H1 (cell line): ENCODE measurements at regions not wholly inside any gene's neighbourhood (a gene's known extent, or its start where the extent isn't known, plus 50 kb on each side); places are given as distances from the start of the nearest gene placed in this dataset.

ENCODE experiments used
- CTCF ChIA-PET: fragments of 300-600 bp; sonication (Branson Sonifier 250); formaldehyde crosslinking; loops from one replicate; lab custom pipeline; 2021; ENCODE audit not compliant: partially characterized antibody; lab: Charles Lee
- POLR2A ChIA-PET: fragments of 300-600 bp; sonication (Branson Sonifier 250); formaldehyde crosslinking; loops from one replicate; lab custom pipeline; 2021; ENCODE audit warnings: inconsistent platforms; ENCODE audit not compliant: partially characterized antibody; lab: Charles Lee
- DNase-seq, 2 experiments: peaks; one replicate each; pipeline versions ENCODE4 v3.0.0 to v3.0.0-alpha.2; 2010 to 2022; ENCODE audit warnings: low spot score in 2 of 2, low read depth in 1 of 2, mixed read lengths in 1 of 2
- FAIRE-seq: peaks from 2 replicates; lab custom pipeline; 2011; peaks lifted over from hg19 to GRCh38; lab: Jason Lieb, UNC
- H2AFZ ChIP-seq: 2 replicates; pipeline ENCODE4 v1.8.1; 2012; ENCODE audit warnings: low read length, inconsistent platforms
- H2AK5ac ChIP-seq: 2 replicates; pipeline ENCODE4 v1.6.1; 2013; ENCODE audit warnings: low read depth, low read length
- H2BK120ac ChIP-seq: replicated peaks from 2 replicates; pipeline ENCODE3; 2013; ENCODE audit warnings: low read depth, low read length, inconsistent platforms
- H2BK12ac ChIP-seq: 2 replicates; pipeline ENCODE4 v1.6.1; 2013; ENCODE audit warnings: low read depth, low read length
- H2BK15ac ChIP-seq: 2 replicates; pipeline ENCODE4 v1.6.1; 2013; ENCODE audit warnings: low read length
- H2BK20ac ChIP-seq: 2 replicates; pipeline ENCODE4 v1.6.1; 2013; ENCODE audit warnings: low read length
- H2BK5ac ChIP-seq: 2 replicates; pipeline ENCODE4 v1.6.1; 2013; ENCODE audit warnings: low read depth, low read length
- H3K14ac ChIP-seq: 2 replicates; pipeline ENCODE4 v1.6.1; 2013; ENCODE audit warnings: inconsistent platforms; ENCODE audit not compliant: insufficient read length
- H3K18ac ChIP-seq: 2 replicates; pipeline ENCODE4 v1.6.1; 2013; ENCODE audit warnings: low read length; ENCODE audit errors: extremely low read depth
- H3K23ac ChIP-seq: 2 replicates; pipeline ENCODE4 v1.6.1; 2013; ENCODE audit warnings: inconsistent platforms; ENCODE audit not compliant: insufficient read length
- H3K23me2 ChIP-seq: 2 replicates; pipeline ENCODE4 v1.6.1; 2013; ENCODE audit warnings: low read depth, low read length
- H3K27ac ChIP-seq: 2 replicates; pipeline ENCODE4 v1.6.1; 2011; ENCODE audit warnings: low read depth, low read length, inconsistent platforms
- H3K27me3 ChIP-seq, 4 experiments: replicated peaks in 1 of 4; 1 replicate in 1 of 4; 2 replicates in 3 of 4; pipeline versions ENCODE4 v1.6.1 to v1.8.1; 2011 to 2013; ENCODE audit warnings: low read length in 3 of 4, mild to moderate bottlenecking in 3 of 4, inconsistent platforms in 2 of 4, mixed read lengths in 2 of 4, moderate library complexity in 1 of 4; ENCODE audit not compliant: control insufficient read depth in 3 of 4, insufficient read depth in 3 of 4; ENCODE audit errors: extremely low read depth in 1 of 4
- H3K36me3 ChIP-seq, 4 experiments: 2 replicates each; pipeline versions ENCODE4 v1.6.1 to v1.8.1; 2011 to 2013; ENCODE audit warnings: mild to moderate bottlenecking in 4 of 4, low read length in 3 of 4, moderate library complexity in 2 of 4, control low read depth in 1 of 4, inconsistent platforms in 1 of 4; ENCODE audit not compliant: insufficient read depth in 4 of 4, control insufficient read depth in 2 of 4
- H3K4ac ChIP-seq: replicated peaks from 2 replicates; pipeline ENCODE3; 2013; ENCODE audit warnings: low read length, low read depth, mixed read lengths, inconsistent platforms; ENCODE audit not compliant: insufficient read length
- H3K4me1 ChIP-seq, 4 experiments: replicated peaks in 1 of 4; 1 replicate in 1 of 4; 2 replicates in 3 of 4; pipeline versions ENCODE4 v1.6.1 to v1.8.1; 2011 to 2013; ENCODE audit warnings: low read length in 3 of 4, inconsistent platforms in 2 of 4, mixed read lengths in 1 of 4; ENCODE audit not compliant: insufficient read depth in 4 of 4, control insufficient read depth in 3 of 4
- H3K4me2 ChIP-seq, 2 experiments: 2 replicates each; pipeline versions ENCODE4 v1.6.1 to v1.8.1; 2011 to 2013; ENCODE audit warnings: low read depth in 2 of 2, low read length in 2 of 2, control low read depth in 1 of 2, inconsistent platforms in 1 of 2, mild to moderate bottlenecking in 1 of 2; ENCODE audit not compliant: insufficient read depth in 1 of 2
- H3K4me3 ChIP-seq, 4 experiments: fragments of 200-600, 300-600 bp in 1 of 4; sonication (generic), shearing (Covaris generic), sonication (Bioruptor Twin) in 1 of 4; 2 replicates each; pipeline versions ENCODE4 v1.5.1 to v1.8.1; 2011 to 2016; ENCODE audit warnings: low read length in 4 of 4, low read depth in 3 of 4, control low read depth in 2 of 4, inconsistent platforms in 2 of 4, mild to moderate bottlenecking in 2 of 4, mixed read lengths in 1 of 4, moderate library complexity in 1 of 4; ENCODE audit not compliant: insufficient read depth in 2 of 4; ENCODE audit errors: extremely low read depth in 1 of 4
- H3K56ac ChIP-seq: replicated peaks from 2 replicates; pipeline ENCODE3; 2013; ENCODE audit warnings: low read depth, mild to moderate bottlenecking, mixed read lengths, low read length, inconsistent platforms; ENCODE audit not compliant: insufficient read length
- H3K79me1 ChIP-seq: 2 replicates; pipeline ENCODE4 v1.6.1; 2013; ENCODE audit warnings: low read depth, low read length, control low read depth
- H3K79me2 ChIP-seq, 2 experiments: 2 replicates each; pipeline versions ENCODE4 v1.6.1 to v1.8.1; 2012 to 2013; ENCODE audit warnings: low read length in 2 of 2, mild to moderate bottlenecking in 2 of 2, inconsistent platforms in 1 of 2; ENCODE audit not compliant: insufficient read depth in 2 of 2, control insufficient read depth in 1 of 2
- H3K9ac ChIP-seq, 4 experiments: replicated peaks in 1 of 4; 1 replicate in 1 of 4; 2 replicates in 3 of 4; pipeline versions ENCODE4 v1.6.1 to v1.8.1; 2011 to 2013; ENCODE audit warnings: low read depth in 3 of 4, low read length in 3 of 4, control low read depth in 2 of 4, mild to moderate bottlenecking in 2 of 4, moderate library complexity in 2 of 4, inconsistent platforms in 1 of 4; ENCODE audit errors: extremely low read depth in 1 of 4
- H3K9me3 ChIP-seq, 2 experiments: 2 replicates each; pipeline versions ENCODE4 v1.6.1 to v1.8.1; 2012 to 2013; ENCODE audit warnings: mild to moderate bottlenecking in 2 of 2, moderate library complexity in 2 of 2, control low read depth in 1 of 2, inconsistent platforms in 1 of 2, low read depth in 1 of 2, low read length in 1 of 2, mixed read lengths in 1 of 2; ENCODE audit not compliant: insufficient read depth in 2 of 2
- H4K20me1 ChIP-seq, 2 experiments: replicated peaks in 1 of 2; 2 replicates each; pipeline versions ENCODE3 to v1.8.1; 2011 to 2013; ENCODE audit warnings: inconsistent platforms in 2 of 2, low read length in 2 of 2, mild to moderate bottlenecking in 1 of 2; ENCODE audit not compliant: insufficient read depth in 2 of 2, control insufficient read depth in 1 of 2
- H4K5ac ChIP-seq: 2 replicates; pipeline ENCODE4 v1.6.1; 2013; ENCODE audit warnings: low read length, low read depth, mixed read lengths, inconsistent platforms; ENCODE audit not compliant: insufficient read length
- H4K8ac ChIP-seq: 2 replicates; pipeline ENCODE4 v1.8.0; 2013; ENCODE audit warnings: mild to moderate bottlenecking, moderate library complexity, low read length, inconsistent platforms; ENCODE audit not compliant: insufficient read depth; ENCODE audit errors: extremely low read depth
- H4K91ac ChIP-seq: replicated peaks from 2 replicates; pipeline ENCODE3; 2013; ENCODE audit warnings: low read length, mixed read lengths, inconsistent platforms; ENCODE audit not compliant: insufficient read length
- JUND ChIP-seq: IDR thresholded peaks from 2 replicates; pipeline ENCODE4 v1.6.1; 2011; ENCODE audit warnings: mild to moderate bottlenecking, improper control_type of control experiment, low read length
- WGBS, 2 experiments: shearing (Covaris generic) in 1 of 2; methylation state at CpG; one replicate each; pipeline versions ENCODE4 v1.1.6 to v1.1.7; 2013 to 2015; ENCODE audit warnings: low lambda C conversion rate in 2 of 2, mixed read lengths in 2 of 2, inconsistent platforms in 1 of 2, low coverage in 1 of 2, missing lambda C conversion rate in 1 of 2; ENCODE audit not compliant: insufficient replicate concordance in 2 of 2, insufficient coverage in 1 of 2, insufficient read length in 1 of 2; ENCODE audit errors: extremely low coverage in 1 of 2, missing lambda C conversion rate in 1 of 2; 5-methylcytosine and 5-hydroxymethylcytosine counted together

- H4K20me1 ChIP-seq: no peaks in the 10 kb centered on the region
- H3K56ac ChIP-seq: no peak overlapping the region
- H4K8ac ChIP-seq: no peak overlapping the region
- no peak overlapping the region for H3K4me3 ChIP-seq
- no peak overlapping the region for H2BK120ac ChIP-seq
- no peak overlapping the region for H2BK5ac ChIP-seq
- no peaks in the 10 kb centered on the region for H3K4me1 ChIP-seq
- POLR2A ChIA-PET: no interaction called here
- H3K18ac ChIP-seq: no peak overlapping the region
- H3K14ac ChIP-seq: no peak overlapping the region
- H3K9ac ChIP-seq: no peak overlapping the region
- H3K23me2 ChIP-seq: no peaks in the 10 kb centered on the region
- no peaks in the 10 kb centered on the region for H3K9me3 ChIP-seq
- H3K23ac ChIP-seq: no peak overlapping the region
- no peaks in the 10 kb centered on the region for H3K27me3 ChIP-seq
- H3K4me2 ChIP-seq: no peak overlapping the region
- 67% methylated on average over 3 of the region's 3 CpGs; no CpG with 5 or more reads in 1 of the 2 experiments for WGBS, 2 experiments
- no peak for TF ChIP-seq JUND
- TF ChIP-seq, all 59 proteins: peak for 0
- Histone ChIP-seq H2BK15ac (no peak overlapping the region), H3K36me3 (no peaks in the 10 kb centered on the region), H2BK20ac (no peak overlapping the region), H2BK12ac (no peak overlapping the region), H3K79me2 (no peaks in the 10 kb centered on the region), H3K4ac (no peak overlapping the region), H4K91ac (no peak overlapping the region), H4K5ac (no peak overlapping the region), H3K27ac (no peak overlapping the region), H2AFZ (no peak overlapping the region), H2AK5ac (no peak overlapping the region), H3K79me1 (no peaks in the 10 kb centered on the region)
- DNase-seq: no peak
- CTCF ChIA-PET: interaction anchor here (0.5 to 1.5 kb wide), 5 partner anchors 11 to 204 kb away, joined by 3 to 6 read pairs (median 4); no protein-coding TSS in a partner anchor
- no peak for FAIRE-seq
These were observed 284.1 kb upstream of the CLINT1 start for GRCh38 chr5:158143081-158143480.
